ENCODE measurements at regions not wholly inside any gene's neighbourhood (a gene's known extent, or its start where the extent isn't known, plus 50 kb on each side); places are given as distances from the start of the nearest gene placed in this dataset.

DNA sequence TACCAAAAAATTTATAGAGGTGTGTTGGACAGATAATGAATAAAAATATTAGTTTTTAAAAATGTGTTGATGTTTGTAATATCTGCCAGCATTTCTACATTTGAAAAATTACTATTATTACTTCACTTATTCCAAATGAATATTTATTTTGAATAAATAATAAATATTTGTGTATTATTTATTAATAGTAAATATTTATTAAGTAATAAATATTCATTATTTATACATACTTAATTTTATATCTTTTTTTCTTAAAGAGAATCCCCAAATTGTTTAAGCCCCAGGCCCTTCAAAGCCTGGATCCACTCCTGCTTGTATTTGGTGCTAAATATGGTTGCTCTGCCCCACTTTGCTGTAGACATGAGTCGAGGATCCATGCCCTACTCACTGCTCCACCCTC lies 60.5 kb upstream of the HOPX start:
- H3K23me2 ChIP-seq (ENCODE audit: low read depth, low read length) = no peaks in the 10 kb centered on the region
- no peak overlapping the region for H3K9ac ChIP-seq (replicated peaks in 1 of 4; ENCODE audit: extremely low read depth in 1 of 4, low read depth in 3 of 4, low read length in 3 of 4)
- no peaks in the 10 kb centered on the region for H3K27me3 ChIP-seq (replicated peaks in 1 of 4; ENCODE audit: control insufficient read depth in 3 of 4, extremely low read depth in 1 of 4, insufficient read depth in 3 of 4, low read length in 3 of 4)
- no peak overlapping the region for H3K4ac ChIP-seq (replicated peaks; ENCODE audit: insufficient read length, low read depth, low read length)
- H3K56ac ChIP-seq (replicated peaks; ENCODE audit: insufficient read length, low read depth, low read length) = no peak overlapping the region
- no peak overlapping the region for H2BK120ac ChIP-seq (replicated peaks; ENCODE audit: low read depth, low read length)
- H3K4me1 ChIP-seq (replicated peaks in 1 of 4; ENCODE audit: control insufficient read depth in 3 of 4, insufficient read depth in 4 of 4, low read length in 3 of 4) = no peaks in the 10 kb centered on the region
- no peak overlapping the region for H3K4me3 ChIP-seq (ENCODE audit: extremely low read depth in 1 of 4, insufficient read depth in 2 of 4, low read depth in 3 of 4, low read length in 4 of 4)
- H3K27ac ChIP-seq (ENCODE audit: low read depth, low read length) = no peak overlapping the region
- no peak overlapping the region for H2AFZ ChIP-seq (ENCODE audit: low read length)
- H3K23ac ChIP-seq (ENCODE audit: insufficient read length) = no peak overlapping the region
- DNase-seq (ENCODE audit: low read depth in 1 of 2, low spot score in 2 of 2) (no peak), FAIRE-seq (no peak)
- ChIA-PET CTCF (ENCODE audit: partially characterized antibody) (interaction anchor here (1.0 kb wide), 1 partner anchor 22 kb away, joined by 3 read pairs; no protein-coding TSS in a partner anchor), POLR2A (ENCODE audit: partially characterized antibody) (no interaction called here)
- 95% methylated on average over 1 of the region's 1 CpG; no CpG with 5 or more reads in 1 of the 2 experiments for WGBS, 2 experiments (ENCODE audit: extremely low coverage in 1 of 2, insufficient coverage in 1 of 2, insufficient read length in 1 of 2, insufficient replicate concordance in 2 of 2, low coverage in 1 of 2, low lambda C conversion rate in 2 of 2, missing lambda C conversion rate in 1 of 2)
- H2BK20ac ChIP-seq (ENCODE audit: low read length) = no peak overlapping the region
- no peaks in the 10 kb centered on the region for H4K20me1 ChIP-seq (replicated peaks in 1 of 2; ENCODE audit: control insufficient read depth in 1 of 2, insufficient read depth in 2 of 2, low read length in 2 of 2)
- no peak overlapping the region for H2BK12ac ChIP-seq (ENCODE audit: low read depth, low read length)
- H3K14ac ChIP-seq (ENCODE audit: insufficient read length) = no peak overlapping the region
- no peak overlapping the region for H2AK5ac ChIP-seq (ENCODE audit: low read depth, low read length)
- no peaks in the 10 kb centered on the region for H3K79me2 ChIP-seq (ENCODE audit: control insufficient read depth in 1 of 2, insufficient read depth in 2 of 2, low read length in 2 of 2)
- H4K5ac ChIP-seq (ENCODE audit: insufficient read length, low read depth, low read length) = no peak overlapping the region
- no peak overlapping the region for H4K8ac ChIP-seq (ENCODE audit: extremely low read depth, insufficient read depth, low read length)
- no peak overlapping the region for H3K18ac ChIP-seq (ENCODE audit: extremely low read depth, low read length)
- H3K79me1 ChIP-seq (ENCODE audit: low read depth, low read length) = no peaks in the 10 kb centered on the region
- no peak overlapping the region for H2BK5ac ChIP-seq (ENCODE audit: low read depth, low read length)
- H3K4me2 ChIP-seq (ENCODE audit: insufficient read depth in 1 of 2, low read depth in 2 of 2, low read length in 2 of 2) = no peak overlapping the region
- no peak overlapping the region for H2BK15ac ChIP-seq (ENCODE audit: low read length)
- H3K9me3 ChIP-seq (ENCODE audit: insufficient read depth in 2 of 2, low read depth in 1 of 2, low read length in 1 of 2) = no peaks in the 10 kb centered on the region
- H3K36me3 ChIP-seq (ENCODE audit: control insufficient read depth in 2 of 4, insufficient read depth in 4 of 4, low read length in 3 of 4) = no peaks in the 10 kb centered on the region
- no peak overlapping the region for H4K91ac ChIP-seq (replicated peaks; ENCODE audit: insufficient read length, low read length)
- TF ChIP-seq SUZ12 (IDR thresholded peaks at IDR 0.05; ENCODE audit: low read length) (no peak), ZNF274 (IDR thresholded peaks at IDR 0.05; ENCODE audit: borderline replicate concordance, extremely low read depth, low read length) (no peak), TAF7 (optimal IDR thresholded peaks at IDR 0.05; ENCODE audit: borderline replicate concordance, low read depth, low read length) (no peak), SIRT6 (IDR thresholded peaks at IDR 0.05; ENCODE audit: low read length) (no peak), RNF2 (IDR thresholded peaks at IDR 0.05; ENCODE audit: borderline replicate concordance, low read depth, low read length, missing control alignments, poor library complexity, severe bottlenecking) (no peak), HDAC2 (IDR thresholded peaks at IDR 0.05; ENCODE audit: borderline replicate concordance in 1 of 2, low read depth in 2 of 2, low read length in 2 of 2) (no peak), PHF8 (conservative IDR thresholded peaks at IDR 0.05; ENCODE audit: low read depth, low read length) (no peak)

Measured in H1 (cell line).